ENCODE measurements at regions not wholly inside any gene's neighbourhood (a gene's known extent, or its start where the extent isn't known, plus 50 kb on each side); places are given as distances from the start of the nearest gene placed in this dataset.

DNA sequence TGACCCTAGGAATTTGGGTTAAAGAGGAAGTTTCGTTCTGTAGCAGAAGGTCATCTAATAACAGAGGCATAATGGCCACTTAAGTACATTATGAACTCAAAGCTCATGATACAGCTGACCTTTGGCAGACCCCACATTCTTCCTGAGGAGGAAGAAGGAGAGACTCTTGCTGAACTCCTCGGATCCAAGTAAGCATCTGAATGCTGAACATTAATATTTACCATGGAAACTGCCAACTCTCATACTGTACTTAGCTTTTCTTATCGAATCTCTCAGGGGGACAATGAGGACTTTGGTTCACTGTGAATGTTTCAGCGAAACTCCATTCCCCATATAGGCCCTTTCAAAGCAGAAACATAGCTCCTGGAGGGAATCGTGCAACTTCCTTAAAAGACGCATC, 781.4 kb upstream of the GYPC start:
- no peak for TF ChIP-seq POLR2AphosphoS5 (IDR thresholded peaks at IDR 0.05)
- TF ChIP-seq EP300 (IDR thresholded peaks at IDR 0.05), result no peak
- TF ChIP-seq, protein P1, sequence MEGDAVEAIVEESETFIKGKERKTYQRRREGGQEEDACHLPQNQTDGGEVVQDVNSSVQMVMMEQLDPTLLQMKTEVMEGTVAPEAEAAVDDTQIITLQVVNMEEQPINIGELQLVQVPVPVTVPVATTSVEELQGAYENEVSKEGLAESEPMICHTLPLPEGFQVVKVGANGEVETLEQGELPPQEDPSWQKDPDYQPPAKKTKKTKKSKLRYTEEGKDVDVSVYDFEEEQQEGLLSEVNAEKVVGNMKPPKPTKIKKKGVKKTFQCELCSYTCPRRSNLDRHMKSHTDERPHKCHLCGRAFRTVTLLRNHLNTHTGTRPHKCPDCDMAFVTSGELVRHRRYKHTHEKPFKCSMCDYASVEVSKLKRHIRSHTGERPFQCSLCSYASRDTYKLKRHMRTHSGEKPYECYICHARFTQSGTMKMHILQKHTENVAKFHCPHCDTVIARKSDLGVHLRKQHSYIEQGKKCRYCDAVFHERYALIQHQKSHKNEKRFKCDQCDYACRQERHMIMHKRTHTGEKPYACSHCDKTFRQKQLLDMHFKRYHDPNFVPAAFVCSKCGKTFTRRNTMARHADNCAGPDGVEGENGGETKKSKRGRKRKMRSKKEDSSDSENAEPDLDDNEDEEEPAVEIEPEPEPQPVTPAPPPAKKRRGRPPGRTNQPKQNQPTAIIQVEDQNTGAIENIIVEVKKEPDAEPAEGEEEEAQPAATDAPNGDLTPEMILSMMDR (IDR thresholded peaks at IDR 0.05), result no peak
- TF ChIP-seq POLR2A (IDR thresholded peaks at IDR 0.05), result no peak
- Histone ChIP-seq H3K36me3 (no peaks in the 10 kb centered on the region), H3K4me1 (peaks cover 0 to 6% (median 0%) of the 10 kb centered on the region in 4 donors), H3K9me3 (no peaks in the 10 kb centered on the region), H3K4me3 (no peak overlapping the region), H3K27me3 (no peaks in the 10 kb centered on the region), H3K27ac (no peak overlapping the region)
- no peak for ATAC-seq (ENCODE audit: low FRiP score in 2 of 2)
- DNase-seq, result no peak
- 55 to 62% methylated on average over 6 of the region's 6 CpGs for WGBS, 2 donors

DNA sequence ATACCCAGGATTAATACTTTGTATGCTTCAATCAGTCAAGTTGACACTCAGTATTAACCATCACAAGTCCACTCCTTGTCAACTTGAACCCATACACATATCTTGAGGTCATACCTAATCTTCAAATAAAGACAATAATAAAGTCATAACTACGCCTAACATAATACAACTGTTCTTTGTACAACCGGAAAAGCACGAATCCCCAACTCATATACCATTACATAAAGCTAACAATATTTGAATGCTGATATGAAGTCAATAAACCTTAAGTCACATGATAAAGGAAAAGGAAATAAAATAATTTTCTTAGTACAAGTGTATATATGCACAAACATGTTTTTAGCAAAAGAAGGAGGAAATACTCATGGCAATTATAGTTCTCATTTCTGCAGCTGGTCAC, 770.6 kb upstream of the GYPC start:
- WGBS, 2 donors, result 94 to 95% methylated on average over 3 of the region's 3 CpGs
- H3K4me3 ChIP-seq, result no peak overlapping the region
- H3K9me3 ChIP-seq, result peaks cover 0 to 17% (median 12%) of the 10 kb centered on the region in 4 donors
- H3K36me3 ChIP-seq, result no peaks in the 10 kb centered on the region
- no peak overlapping the region for H3K27ac ChIP-seq
- DNase-seq (no peak), ATAC-seq (ENCODE audit: low FRiP score in 2 of 2) (no peak)
- no peaks in the 10 kb centered on the region for H3K4me1 ChIP-seq
- no peaks in the 10 kb centered on the region for H3K27me3 ChIP-seq
- no peak for TF ChIP-seq EP300 (IDR thresholded peaks at IDR 0.05)
- no peak for TF ChIP-seq POLR2AphosphoS5 (IDR thresholded peaks at IDR 0.05)
- TF ChIP-seq, protein P1 (IDR thresholded peaks at IDR 0.05), result no peak
- TF ChIP-seq POLR2A (IDR thresholded peaks at IDR 0.05), result no peak

DNA sequence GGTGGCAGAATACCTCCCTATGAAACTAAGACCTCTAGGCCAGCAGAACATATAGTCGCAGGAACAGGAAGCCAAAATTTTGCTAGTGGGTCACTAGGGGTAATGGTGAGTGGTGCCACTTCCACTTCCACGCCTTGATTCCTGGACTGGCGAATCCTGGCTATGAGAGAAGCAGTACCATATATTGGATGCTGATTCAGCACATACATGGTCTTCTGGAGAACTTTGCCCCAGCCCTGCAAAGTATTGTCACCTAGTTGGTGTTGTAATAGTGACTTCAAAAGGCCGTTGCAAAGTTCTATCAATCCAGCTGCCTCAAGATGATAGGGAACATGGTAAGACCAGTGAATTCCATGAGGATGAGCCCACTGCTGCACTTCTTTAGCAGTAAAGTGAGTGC, 769.8 kb upstream of the GYPC start:
- no peak for ATAC-seq (ENCODE audit: low FRiP score in 2 of 2)
- TF ChIP-seq, protein P1 (IDR thresholded peaks at IDR 0.05), result no peak
- no peak for TF ChIP-seq EP300 (IDR thresholded peaks at IDR 0.05)
- TF ChIP-seq POLR2A (IDR thresholded peaks at IDR 0.05), result no peak
- TF ChIP-seq POLR2AphosphoS5 (IDR thresholded peaks at IDR 0.05), result no peak
- whole genome bisulfite sequencing, 2 donors, result 86 to 95% methylated on average over 2 to 4 of the region's 4 CpGs
- peaks cover 0 to 18% (median 13%) of the 10 kb centered on the region in 4 donors for H3K9me3 ChIP-seq
- H3K4me1 ChIP-seq, result no peaks in the 10 kb centered on the region
- H3K27ac ChIP-seq, result no peak overlapping the region
- no peak overlapping the region for H3K4me3 ChIP-seq
- no peaks in the 10 kb centered on the region for H3K27me3 ChIP-seq
- DNase-seq, result no peak
- no peaks in the 10 kb centered on the region for H3K36me3 ChIP-seq

DNA sequence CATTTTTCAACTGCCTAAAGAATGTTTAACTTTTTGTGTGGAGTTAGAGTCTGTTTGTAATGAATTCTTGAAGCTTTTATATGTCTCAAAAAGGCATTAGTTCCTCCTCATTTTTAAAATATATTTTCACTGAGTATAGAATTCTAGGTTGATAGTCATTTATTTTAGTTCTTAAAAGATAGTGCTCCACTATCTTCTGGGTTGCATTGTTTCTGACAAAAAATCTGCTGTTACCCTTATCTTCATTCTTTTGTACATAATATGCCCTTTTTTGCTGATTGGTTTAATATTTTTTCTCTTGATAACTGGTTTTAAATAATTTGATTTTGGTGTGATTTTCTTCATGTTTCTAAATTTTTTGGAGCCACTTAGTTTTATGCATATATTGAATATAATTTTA, 754.7 kb upstream of the GYPC start:
- H3K4me1 ChIP-seq, result no peaks in the 10 kb centered on the region
- TF ChIP-seq POLR2AphosphoS5 (IDR thresholded peaks at IDR 0.05) (no peak), POLR2A (IDR thresholded peaks at IDR 0.05) (no peak), EP300 (IDR thresholded peaks at IDR 0.05) (no peak)
- TF ChIP-seq, protein P1 (IDR thresholded peaks at IDR 0.05), result no peak
- ATAC-seq (ENCODE audit: low FRiP score in 2 of 2), result no peak
- H3K27ac ChIP-seq, result no peak overlapping the region
- H3K4me3 ChIP-seq, result no peak overlapping the region
- no peaks in the 10 kb centered on the region for H3K27me3 ChIP-seq
- H3K36me3 ChIP-seq, result no peaks in the 10 kb centered on the region
- peaks cover 0 to 12% (median 0%) of the 10 kb centered on the region in 4 donors for H3K9me3 ChIP-seq
- DNase-seq, result no peak

DNA sequence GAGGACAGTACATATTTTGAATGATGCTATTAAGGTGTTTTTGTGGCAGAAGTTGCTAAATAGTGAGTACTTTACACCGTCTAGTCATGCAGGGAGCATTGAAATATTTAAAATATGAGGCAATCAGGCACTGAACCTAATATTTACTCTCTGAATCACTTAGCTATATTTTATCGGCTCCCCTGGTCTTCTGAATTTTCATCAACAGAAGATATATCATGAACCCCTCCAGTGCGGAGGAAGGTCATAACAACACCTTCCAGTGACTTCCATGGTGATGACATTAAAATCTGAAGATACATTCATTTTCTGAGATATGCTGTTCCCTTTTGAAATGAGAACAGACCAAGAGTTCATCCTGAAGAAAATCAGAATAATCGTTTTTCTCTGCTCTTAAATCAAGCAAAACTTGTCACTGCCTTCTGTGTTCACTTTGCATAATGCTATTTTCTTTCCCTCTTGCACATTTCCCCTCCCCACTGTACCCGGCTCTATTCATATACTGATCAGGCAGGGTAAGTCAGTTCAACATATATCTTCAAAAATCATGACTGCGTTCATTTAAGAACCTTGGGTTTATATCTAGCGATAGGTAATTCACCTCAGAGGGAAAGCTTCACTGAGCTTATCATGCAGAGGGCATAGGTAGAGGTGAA, 729.9 kb upstream of the GYPC start:
- 71 to 76% methylated on average over 7 of the region's 7 CpGs for WGBS, 2 donors
- DNase-seq (no peak), ATAC-seq (ENCODE audit: low FRiP score in 2 of 2) (no peak)
- Histone ChIP-seq H3K9me3 (no peaks in the 10 kb centered on the region), H3K36me3 (no peaks in the 10 kb centered on the region), H3K27ac (no peak overlapping the region), H3K4me1 (no peaks in the 10 kb centered on the region), H3K4me3 (no peak overlapping the region), H3K27me3 (no peaks in the 10 kb centered on the region)
- no peak for TF ChIP-seq EP300 (IDR thresholded peaks at IDR 0.05)
- TF ChIP-seq POLR2A (IDR thresholded peaks at IDR 0.05), result no peak
- TF ChIP-seq POLR2AphosphoS5 (IDR thresholded peaks at IDR 0.05), result no peak
- TF ChIP-seq, protein P1 (IDR thresholded peaks at IDR 0.05), result no peak
